Neural cell (in vitro differentiated cells): ENCODE measurements at regions not wholly inside any gene's neighbourhood (a gene's known extent, or its start where the extent isn't known, plus 50 kb on each side); places are given as distances from the start of the nearest gene placed in this dataset.

ENCODE experiments used
- H2AFZ ChIP-seq: fragments of 200-600, 300-800 bp; sonication (generic), shearing (Covaris generic); 2 replicates; pipeline ENCODE4 v1.6.0; 2014; ENCODE audit warnings: low read depth, mild to moderate bottlenecking, antibody characterized with exemption, low read length, moderate library complexity
- H3F3A ChIP-seq: fragments of 200-600 bp; shearing (Covaris generic); 2 replicates; pipeline ENCODE4 v1.6.1; 2016; ENCODE audit warnings: mild to moderate bottlenecking, moderate library complexity, mixed read lengths, antibody characterized with exemption, low read length; ENCODE audit not compliant: insufficient read depth, poor library complexity, severe bottlenecking
- H3K27ac ChIP-seq: fragments of 200-600, 300-800 bp; sonication (generic), shearing (Covaris generic); 2 replicates; pipeline ENCODE4 v1.5.1; 2014; ENCODE audit warnings: mild to moderate bottlenecking, low read length, moderate library complexity
- H3K27me3 ChIP-seq: fragments of 300-800, 200-600 bp; sonication (generic), shearing (Covaris generic); 2 replicates; pipeline ENCODE4 v1.6.0; 2014; ENCODE audit warnings: mild to moderate bottlenecking, low read depth, low read length, moderate library complexity; ENCODE audit not compliant: insufficient read depth
- H3K36me3 ChIP-seq: fragments of 300-800, 200-600 bp; sonication (generic), shearing (Covaris generic); 2 replicates; pipeline ENCODE4 v1.5.1; 2014; ENCODE audit warnings: mild to moderate bottlenecking, antibody characterized with exemption, low read length, moderate library complexity; ENCODE audit not compliant: insufficient read depth
- H3K4me2 ChIP-seq: fragments of 300-800, 200-600 bp; sonication (generic), shearing (Covaris generic); 2 replicates; pipeline ENCODE4 v1.6.0; 2014; ENCODE audit warnings: mild to moderate bottlenecking, low read length
- H3K4me3 ChIP-seq: fragments of 300-800, 200-600 bp; sonication (generic), shearing (Covaris generic); 2 replicates; pipeline ENCODE4 v1.5.1; 2014; ENCODE audit warnings: mild to moderate bottlenecking, low read length, moderate library complexity
- H3K79me2 ChIP-seq: fragments of 200-600 bp; shearing (Covaris generic); replicated peaks from 2 replicates; pipeline ENCODE4 v1.6.0; 2014; ENCODE audit warnings: mild to moderate bottlenecking, low read length, moderate library complexity; ENCODE audit not compliant: insufficient read depth
- H3K9ac ChIP-seq: fragments of 300-800, 200-600 bp; sonication (generic), shearing (Covaris generic); 2 replicates; pipeline ENCODE4 v1.6.1; 2016; ENCODE audit warnings: mild to moderate bottlenecking, low read length, mixed read lengths
- H3K9me2 ChIP-seq: fragments of 200-600 bp; shearing (Covaris generic); 2 replicates; pipeline ENCODE4 v1.6.1; 2016; ENCODE audit warnings: mild to moderate bottlenecking, low read length, mixed read lengths; ENCODE audit not compliant: insufficient read depth
- H3K9me3 ChIP-seq: fragments of 200-600, 300-800 bp; sonication (generic), shearing (Covaris generic); 2 replicates; pipeline ENCODE4 v1.6.1; 2016; ENCODE audit warnings: mild to moderate bottlenecking, mixed run types, low read length, moderate library complexity, mixed read lengths
- H4K20me1 ChIP-seq: fragments of 200-600 bp; shearing (Covaris generic); 2 replicates; pipeline ENCODE4 v1.6.1; 2016; ENCODE audit warnings: mild to moderate bottlenecking, mixed run types; ENCODE audit not compliant: insufficient read depth
- CTCF ChIP-seq: fragments of 450-650 bp; IDR thresholded peaks from 2 replicates; pipeline ENCODE4 v1.5.1; 2014; ENCODE audit warnings: antibody characterized with exemption, mild to moderate bottlenecking, moderate library complexity; ENCODE audit not compliant: poor library complexity, severe bottlenecking
- EP300 ChIP-seq: fragments of 450-650 bp; conservative IDR thresholded peaks from 2 replicates; pipeline ENCODE4 v1.6.1; 2014; ENCODE audit warnings: antibody characterized with exemption, mild to moderate bottlenecking, moderate library complexity; ENCODE audit not compliant: poor library complexity, severe bottlenecking
- EZH2 ChIP-seq: fragments of 200-600, 300-800 bp; shearing (Covaris generic), sonication (generic); IDR thresholded peaks from 2 replicates; pipeline ENCODE4 v1.6.1; 2014; ENCODE audit warnings: antibody characterized with exemption, low read length, borderline replicate concordance, mild to moderate bottlenecking; ENCODE audit not compliant: insufficient read depth, poor library complexity, severe bottlenecking
- MXI1 ChIP-seq: fragments of 450-650 bp; conservative IDR thresholded peaks from 2 replicates; pipeline ENCODE4 v1.6.1; 2014; ENCODE audit warnings: antibody characterized with exemption, mild to moderate bottlenecking; ENCODE audit not compliant: poor library complexity, severe bottlenecking
- POLR2AphosphoS5 ChIP-seq: IDR thresholded peaks from 2 replicates; pipeline ENCODE4 v1.6.1; 2012
- RAD21 ChIP-seq: fragments of 450-650 bp; conservative IDR thresholded peaks from 2 replicates; pipeline ENCODE4 v1.6.1; 2014; ENCODE audit warnings: antibody characterized with exemption, mild to moderate bottlenecking, moderate library complexity
- REST ChIP-seq: IDR thresholded peaks from 2 replicates; pipeline ENCODE4 v1.6.1; 2012; ENCODE audit warnings: borderline replicate concordance
- SMC3 ChIP-seq: fragments of 450-650 bp; conservative IDR thresholded peaks from 2 replicates; pipeline ENCODE4 v1.6.1; 2014; ENCODE audit warnings: antibody characterized with exemption, mild to moderate bottlenecking, moderate library complexity; ENCODE audit not compliant: poor library complexity
- TAF1 ChIP-seq: IDR thresholded peaks from 2 replicates; pipeline ENCODE4 v1.6.1; 2012; ENCODE audit warnings: low read depth

DNA sequence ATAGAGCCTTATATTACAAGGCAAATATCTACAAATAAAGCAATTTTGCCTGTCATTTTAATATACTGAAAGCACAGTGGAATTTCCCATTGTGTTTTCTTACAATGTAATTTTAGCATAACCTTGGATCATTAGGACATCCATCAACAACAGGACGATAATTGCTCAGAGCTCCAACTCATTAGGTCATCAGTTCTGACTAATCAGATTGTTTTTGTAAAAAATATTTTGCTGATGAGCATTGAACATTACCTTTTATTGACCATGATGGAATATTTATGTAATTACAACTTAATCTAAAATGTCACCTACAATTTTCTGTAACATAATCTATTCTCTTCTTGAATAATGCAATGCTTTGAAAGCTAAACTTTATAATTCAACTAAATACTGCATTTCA, 215.3 kb upstream of the DSEL start:
- TF ChIP-seq RAD21, result no peak
- TF ChIP-seq REST, result no peak
- TF ChIP-seq EZH2, result no peak
- TF ChIP-seq SMC3, result no peak
- TF ChIP-seq POLR2AphosphoS5, result no peak
- no peak for TF ChIP-seq EP300
- no peak for TF ChIP-seq TAF1
- no peak for TF ChIP-seq MXI1
- no peak for TF ChIP-seq CTCF
- Histone ChIP-seq H4K20me1 (no peaks in the 10 kb centered on the region), H3K79me2 (no peaks in the 10 kb centered on the region), H3K4me3 (no peak overlapping the region), H3F3A (no peaks in the 10 kb centered on the region), H3K9me2 (no peaks in the 10 kb centered on the region), H3K9me3 (no peaks in the 10 kb centered on the region), H3K4me2 (no peak overlapping the region), H3K9ac (no peak overlapping the region), H3K27ac (no peak overlapping the region), H3K36me3 (no peaks in the 10 kb centered on the region), H3K27me3 (no peaks in the 10 kb centered on the region), H2AFZ (no peak overlapping the region)

- Histone ChIP-seq H2AFZ (no peak overlapping the region), H3K4me2 (no peak overlapping the region), H4K20me1 (no peaks in the 10 kb centered on the region), H3K36me3 (no peaks in the 10 kb centered on the region), H3K9me3 (no peaks in the 10 kb centered on the region), H3K27me3 (no peaks in the 10 kb centered on the region), H3F3A (no peaks in the 10 kb centered on the region), H3K9me2 (no peaks in the 10 kb centered on the region), H3K9ac (no peak overlapping the region), H3K4me3 (no peak overlapping the region), H3K27ac (no peak overlapping the region), H3K79me2 (no peaks in the 10 kb centered on the region)
- TF ChIP-seq CTCF (no peak), RAD21 (no peak), EP300 (no peak), SMC3 (no peak), TAF1 (no peak), REST (no peak), EZH2 (no peak), MXI1 (no peak), POLR2AphosphoS5 (no peak)
Observed at GRCh38 chr18:67730886-67731285, 214.4 kb upstream of the DSEL start.
